ENCODE measurements at regions not wholly inside any gene's neighbourhood (a gene's known extent, or its start where the extent isn't known, plus 50 kb on each side); places are given as distances from the start of the nearest gene placed in this dataset.

- no peak overlapping the region for H4K8ac ChIP-seq (ENCODE audit: low read length)
- H3K14ac ChIP-seq (ENCODE audit: low read length in 2 of 2), result no peak overlapping the region
- no peak overlapping the region for H3K27ac ChIP-seq (ENCODE audit: low read length, poor library complexity, severe bottlenecking)
- no peaks in the 10 kb centered on the region for H3K36me3 ChIP-seq (ENCODE audit: control insufficient read depth in 1 of 2, insufficient read depth in 2 of 2, low read depth in 1 of 2, low read length in 2 of 2)
- H2AFZ ChIP-seq (ENCODE audit: low read depth, low read length), result no peak overlapping the region
- no peak overlapping the region for H2BK12ac ChIP-seq (ENCODE audit: low read length in 2 of 2)
- DNase-seq, result no peak
- no peak overlapping the region for H2BK5ac ChIP-seq (ENCODE audit: low read depth, low read length, poor library complexity, severe bottlenecking)
- H3K4ac ChIP-seq (ENCODE audit: low read depth in 1 of 2, low read length in 2 of 2), result no peak overlapping the region
- peaks cover 3% of the 10 kb centered on the region for H3K4me1 ChIP-seq (ENCODE audit: control insufficient read depth, insufficient read depth, low read depth, low read length)
- 93% methylated on average over 4 of the region's 5 CpGs for WGBS
- H4K91ac ChIP-seq (ENCODE audit: low read length), result no peak overlapping the region
- H2BK120ac ChIP-seq (ENCODE audit: low read depth, low read length), result no peak overlapping the region
- no peak overlapping the region for H3K18ac ChIP-seq (ENCODE audit: low read depth in 1 of 2, low read length in 2 of 2)
- no peaks in the 10 kb centered on the region for H3K79me1 ChIP-seq (replicated peaks; ENCODE audit: low read length, poor library complexity, severe bottlenecking)
- no peaks in the 10 kb centered on the region for H3K9me3 ChIP-seq (ENCODE audit: control insufficient read depth, low read length)
- no peak overlapping the region for H2BK15ac ChIP-seq (ENCODE audit: low read depth, poor library complexity, severe bottlenecking)
- no peak overlapping the region for H3K23ac ChIP-seq (ENCODE audit: low read length in 2 of 2)
- no peak overlapping the region for H3K4me2 ChIP-seq (ENCODE audit: low read length, poor library complexity, severe bottlenecking)
- peaks cover 0 to 10% of the 10 kb centered on the region in 2 experiments for H3K27me3 ChIP-seq (ENCODE audit: control insufficient read depth in 1 of 2, insufficient read depth in 1 of 2, low read length in 2 of 2)
- H2AK5ac ChIP-seq (ENCODE audit: low read length, severe bottlenecking), result no peak overlapping the region
- no peak overlapping the region for H3K9ac ChIP-seq (ENCODE audit: low read length)
- no peak overlapping the region for H3K4me3 ChIP-seq (ENCODE audit: insufficient read depth in 1 of 2, low read depth in 1 of 2, low read length in 2 of 2)
Measured at GRCh38 chr6:14546036-14546435, 428.5 kb downstream of the CD83 start.

GRCh38 chr6:14547284-14547998, 429.9 kb downstream of the CD83 start:
- Histone ChIP-seq H3K23ac (ENCODE audit: low read length in 2 of 2) (no peak overlapping the region), H2AK5ac (ENCODE audit: low read length, severe bottlenecking) (no peak overlapping the region), H3K4me1 (ENCODE audit: control insufficient read depth, insufficient read depth, low read depth, low read length) (peaks cover 3% of the 10 kb centered on the region), H3K9ac (ENCODE audit: low read length) (no peak overlapping the region), H2BK12ac (ENCODE audit: low read length in 2 of 2) (no peak overlapping the region), H3K18ac (ENCODE audit: low read depth in 1 of 2, low read length in 2 of 2) (no peak overlapping the region), H2BK120ac (ENCODE audit: low read depth, low read length) (no peak overlapping the region), H4K91ac (ENCODE audit: low read length) (no peak overlapping the region), H3K4me3 (ENCODE audit: insufficient read depth in 1 of 2, low read depth in 1 of 2, low read length in 2 of 2) (no peak overlapping the region), H3K4me2 (ENCODE audit: low read length, poor library complexity, severe bottlenecking) (no peak overlapping the region), H3K9me3 (ENCODE audit: control insufficient read depth, low read length) (no peaks in the 10 kb centered on the region), H3K27ac (ENCODE audit: low read length, poor library complexity, severe bottlenecking) (no peak overlapping the region), H3K14ac (ENCODE audit: low read length in 2 of 2) (no peak overlapping the region), H3K4ac (ENCODE audit: low read depth in 1 of 2, low read length in 2 of 2) (no peak overlapping the region), H2AFZ (ENCODE audit: low read depth, low read length) (no peak overlapping the region), H3K36me3 (ENCODE audit: control insufficient read depth in 1 of 2, insufficient read depth in 2 of 2, low read depth in 1 of 2, low read length in 2 of 2) (no peaks in the 10 kb centered on the region), H2BK5ac (ENCODE audit: low read depth, low read length, poor library complexity, severe bottlenecking) (no peak overlapping the region), H3K79me1 (replicated peaks; ENCODE audit: low read length, poor library complexity, severe bottlenecking) (no peaks in the 10 kb centered on the region), H2BK15ac (ENCODE audit: low read depth, poor library complexity, severe bottlenecking) (no peak overlapping the region), H3K27me3 (ENCODE audit: control insufficient read depth in 1 of 2, insufficient read depth in 1 of 2, low read length in 2 of 2) (peaks cover 0 to 10% of the 10 kb centered on the region in 2 experiments), H4K8ac (ENCODE audit: low read length) (no peak overlapping the region)
- DNase-seq, result no peak
- WGBS, result 83% methylated on average over 5 of the region's 6 CpGs

GRCh38 chr6:14549304-14549770, 431.8 kb downstream of the CD83 start:
- no peak overlapping the region for H2BK15ac ChIP-seq (ENCODE audit: low read depth, poor library complexity, severe bottlenecking)
- no peaks in the 10 kb centered on the region for H3K4me1 ChIP-seq (ENCODE audit: control insufficient read depth, insufficient read depth, low read depth, low read length)
- H2BK120ac ChIP-seq (ENCODE audit: low read depth, low read length), result no peak overlapping the region
- no peak overlapping the region for H3K4me3 ChIP-seq (ENCODE audit: insufficient read depth in 1 of 2, low read depth in 1 of 2, low read length in 2 of 2)
- H3K9me3 ChIP-seq (ENCODE audit: control insufficient read depth, low read length), result no peaks in the 10 kb centered on the region
- no peaks in the 10 kb centered on the region for H3K36me3 ChIP-seq (ENCODE audit: control insufficient read depth in 1 of 2, insufficient read depth in 2 of 2, low read depth in 1 of 2, low read length in 2 of 2)
- no peak overlapping the region for H4K91ac ChIP-seq (ENCODE audit: low read length)
- H3K18ac ChIP-seq (ENCODE audit: low read depth in 1 of 2, low read length in 2 of 2), result no peak overlapping the region
- H3K14ac ChIP-seq (ENCODE audit: low read length in 2 of 2), result peak overlapping the region in 1 of 2 experiments; percentile 48
- no peak overlapping the region for H2AFZ ChIP-seq (ENCODE audit: low read depth, low read length)
- peak overlapping the region in 1 of 2 experiments; percentile 53 for H3K4ac ChIP-seq (ENCODE audit: low read depth in 1 of 2, low read length in 2 of 2)
- H2BK12ac ChIP-seq (ENCODE audit: low read length in 2 of 2), result peak overlapping the region in 1 of 2 experiments; percentile 14
- no peak for DNase-seq
- peaks cover 0 to 10% of the 10 kb centered on the region in 2 experiments for H3K27me3 ChIP-seq (ENCODE audit: control insufficient read depth in 1 of 2, insufficient read depth in 1 of 2, low read length in 2 of 2)
- no peak overlapping the region for H2AK5ac ChIP-seq (ENCODE audit: low read length, severe bottlenecking)
- H3K27ac ChIP-seq (ENCODE audit: low read length, poor library complexity, severe bottlenecking), result no peak overlapping the region
- no peak overlapping the region for H2BK5ac ChIP-seq (ENCODE audit: low read depth, low read length, poor library complexity, severe bottlenecking)
- no peak overlapping the region for H3K4me2 ChIP-seq (ENCODE audit: low read length, poor library complexity, severe bottlenecking)
- no peaks in the 10 kb centered on the region for H3K79me1 ChIP-seq (replicated peaks; ENCODE audit: low read length, poor library complexity, severe bottlenecking)
- H4K8ac ChIP-seq (ENCODE audit: low read length), result no peak overlapping the region
- 53% methylated on average over 4 of the region's 6 CpGs for WGBS
- H3K23ac ChIP-seq (ENCODE audit: low read length in 2 of 2), result peak overlapping the region in 1 of 2 experiments; percentile 50
- H3K9ac ChIP-seq (ENCODE audit: low read length), result no peak overlapping the region

GRCh38 chr6:14549871-14550270, 432.3 kb downstream of the CD83 start:
- Histone ChIP-seq H3K4me3 (ENCODE audit: insufficient read depth in 1 of 2, low read depth in 1 of 2, low read length in 2 of 2) (no peak overlapping the region), H3K27me3 (ENCODE audit: control insufficient read depth in 1 of 2, insufficient read depth in 1 of 2, low read length in 2 of 2) (peaks cover 0 to 6% of the 10 kb centered on the region in 2 experiments), H3K36me3 (ENCODE audit: control insufficient read depth in 1 of 2, insufficient read depth in 2 of 2, low read depth in 1 of 2, low read length in 2 of 2) (no peaks in the 10 kb centered on the region)

More at GRCh38 chr6:14549871-14550270, 432.3 kb downstream of the CD83 start:
- H3K14ac ChIP-seq (ENCODE audit: low read length in 2 of 2), result no peak overlapping the region
- no peak overlapping the region for H3K27ac ChIP-seq (ENCODE audit: low read length, poor library complexity, severe bottlenecking)
- H2BK12ac ChIP-seq (ENCODE audit: low read length in 2 of 2), result no peak overlapping the region
- no peak overlapping the region for H3K23ac ChIP-seq (ENCODE audit: low read length in 2 of 2)
- H3K9me3 ChIP-seq (ENCODE audit: control insufficient read depth, low read length), result no peaks in the 10 kb centered on the region
- DNase-seq, result no peak
- no peak overlapping the region for H2AFZ ChIP-seq (ENCODE audit: low read depth, low read length)
- no peaks in the 10 kb centered on the region for H3K79me1 ChIP-seq (replicated peaks; ENCODE audit: low read length, poor library complexity, severe bottlenecking)
- no peaks in the 10 kb centered on the region for H3K4me1 ChIP-seq (ENCODE audit: control insufficient read depth, insufficient read depth, low read depth, low read length)
- H2BK5ac ChIP-seq (ENCODE audit: low read depth, low read length, poor library complexity, severe bottlenecking), result no peak overlapping the region
- no peak overlapping the region for H3K4me2 ChIP-seq (ENCODE audit: low read length, poor library complexity, severe bottlenecking)
- no peak overlapping the region for H3K18ac ChIP-seq (ENCODE audit: low read depth in 1 of 2, low read length in 2 of 2)
- WGBS, result 98% methylated on average over 3 of the region's 3 CpGs
- no peak overlapping the region for H2BK15ac ChIP-seq (ENCODE audit: low read depth, poor library complexity, severe bottlenecking)
- H4K8ac ChIP-seq (ENCODE audit: low read length), result no peak overlapping the region
- H2AK5ac ChIP-seq (ENCODE audit: low read length, severe bottlenecking), result no peak overlapping the region
- H3K4ac ChIP-seq (ENCODE audit: low read depth in 1 of 2, low read length in 2 of 2), result no peak overlapping the region
- no peak overlapping the region for H3K9ac ChIP-seq (ENCODE audit: low read length)
- no peak overlapping the region for H4K91ac ChIP-seq (ENCODE audit: low read length)
- no peak overlapping the region for H2BK120ac ChIP-seq (ENCODE audit: low read depth, low read length)

All from mesenchymal stem cell (in vitro differentiated cells and primary cell).